ENCODE measurements at regions not wholly inside any gene's neighbourhood (a gene's known extent, or its start where the extent isn't known, plus 50 kb on each side); places are given as distances from the start of the nearest gene placed in this dataset.

GRCh38 chr10:43972976-43973647 lies 324.4 kb upstream of the ZNF32 start:
- no peak for DNase-seq

- DNase-seq: no peak
These were observed 323.3 kb upstream of the ZNF32 start for GRCh38 chr10:43971981-43972380.

- DNase-seq: no peak
These were observed 322.6 kb upstream of the ZNF32 start for GRCh38 chr10:43971306-43971705.

GRCh38 chr10:43970717-43971116 lies 322.0 kb upstream of the ZNF32 start:
- no peak for DNase-seq

GRCh38 chr10:43970018-43970698 lies 321.5 kb upstream of the ZNF32 start:
- no peak for DNase-seq

GRCh38 chr10:43969506-43969905 lies 320.8 kb upstream of the ZNF32 start:
- no peak for DNase-seq

GRCh38 chr10:43968961-43969360 lies 320.3 kb upstream of the ZNF32 start:
- DNase-seq: no peak

- no peak for DNase-seq
These were observed 319.4 kb upstream of the ZNF32 start for GRCh38 chr10:43968076-43968475.

GRCh38 chr10:43966571-43966965 lies 317.9 kb upstream of the ZNF32 start:
- DNase-seq: no peak

GRCh38 chr10:43965918-43966570 lies 317.4 kb upstream of the ZNF32 start:
- DNase-seq: no peak

GRCh38 chr10:43965033-43965917 lies 316.6 kb upstream of the ZNF32 start:
- no peak for DNase-seq

- no peak for DNase-seq
These were observed 315.8 kb upstream of the ZNF32 start for GRCh38 chr10:43964486-43964885.

GRCh38 chr10:43963793-43964425 lies 315.2 kb upstream of the ZNF32 start:
- no peak for DNase-seq

GRCh38 chr10:43963379-43963778 lies 314.7 kb upstream of the ZNF32 start:
- DNase-seq: no peak

- no peak for DNase-seq
These were observed 313.9 kb upstream of the ZNF32 start for GRCh38 chr10:43962346-43963191.

GRCh38 chr10:43961523-43962345 lies 313.1 kb upstream of the ZNF32 start:
- no peak for DNase-seq

- no peak for DNase-seq
These were observed 312.3 kb upstream of the ZNF32 start for GRCh38 chr10:43960981-43961380.

GRCh38 chr10:43960477-43960876 lies 311.8 kb upstream of the ZNF32 start:
- no peak for DNase-seq

GRCh38 chr10:43960135-43960415 lies 311.4 kb upstream of the ZNF32 start:
- DNase-seq: no peak

Measured in renal pelvis (tissue), 1 donor.